ENCODE measurements at regions not wholly inside any gene's neighbourhood (a gene's known extent, or its start where the extent isn't known, plus 50 kb on each side); places are given as distances from the start of the nearest gene placed in this dataset.

DNA sequence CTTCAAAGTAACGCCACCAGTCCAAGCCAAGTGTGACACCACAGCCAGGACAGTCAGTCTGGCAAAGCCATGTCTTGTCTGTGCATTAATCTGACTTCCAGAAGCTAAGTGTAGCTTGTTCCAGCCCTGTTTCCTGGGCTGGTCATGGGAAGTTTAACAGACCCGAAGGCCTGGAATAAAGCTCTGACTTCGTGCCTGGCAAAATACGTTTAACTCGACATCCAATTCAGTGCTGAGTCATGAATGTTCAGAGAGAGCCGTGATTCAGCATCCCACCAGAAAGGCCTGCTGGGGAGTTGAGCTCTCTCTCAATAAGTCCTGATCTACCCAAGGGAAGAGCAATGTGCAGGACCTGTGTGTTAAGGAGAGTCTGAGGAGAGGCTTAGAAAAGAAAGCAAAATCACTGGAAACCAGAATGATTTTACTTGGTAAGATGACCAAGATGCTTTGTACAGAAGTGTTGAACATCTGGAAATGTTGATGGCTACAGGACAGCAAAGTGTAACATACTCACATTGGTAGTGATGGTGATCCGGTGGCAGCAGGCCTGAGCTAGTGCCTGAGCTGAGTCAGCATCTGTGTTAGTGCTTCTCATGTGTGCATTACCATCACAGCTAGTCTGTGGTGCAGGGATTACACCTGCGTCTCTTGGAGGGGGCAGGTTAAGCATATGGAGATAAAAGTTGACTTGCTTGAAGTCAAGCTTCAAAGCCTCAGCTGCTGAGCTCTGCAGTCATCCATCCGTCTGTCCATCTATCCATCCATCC lies 743.7 kb upstream of the HS6ST1 start:
- no peak for DNase-seq

DNA sequence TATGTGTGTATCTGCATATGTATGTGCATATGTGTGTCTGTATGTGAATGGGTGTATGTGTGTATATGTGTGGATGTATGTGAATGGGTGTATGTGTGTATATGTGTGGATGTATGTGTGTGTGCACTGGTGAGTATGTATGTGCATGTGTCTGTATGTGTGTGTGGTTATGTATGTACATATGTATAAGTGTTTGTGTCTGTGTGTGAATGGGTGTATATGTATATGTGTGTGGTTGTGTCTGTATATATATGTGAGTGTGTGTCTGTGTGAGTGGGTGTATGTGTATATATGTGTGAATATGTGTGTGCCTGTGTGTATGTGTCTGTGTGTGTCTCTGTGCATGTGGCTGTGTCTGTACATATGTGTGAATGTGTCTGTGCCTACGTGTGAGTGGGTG lies 748.4 kb upstream of the HS6ST1 start:
- no peak for DNase-seq

DNA sequence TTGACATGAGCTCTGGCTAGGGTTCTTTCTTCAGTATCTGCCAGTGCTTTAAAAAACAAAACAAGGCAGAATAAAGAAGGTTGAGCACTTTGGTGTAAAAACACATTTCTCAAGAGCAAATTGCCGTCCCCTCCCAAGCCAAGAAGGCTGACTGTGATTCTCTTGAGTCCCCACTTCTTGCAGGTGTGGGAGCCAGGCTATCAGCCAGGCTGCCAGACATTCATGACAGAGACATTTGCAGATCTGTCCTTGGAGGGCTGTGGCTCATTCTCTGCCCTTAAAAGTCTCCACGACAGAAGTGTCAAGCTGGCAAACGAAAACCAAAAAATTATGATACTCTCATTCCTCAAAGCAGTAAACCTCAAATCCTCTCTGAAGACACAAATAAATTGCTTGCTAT lies 749.3 kb upstream of the HS6ST1 start:
- DNase-seq, result no peak

DNA sequence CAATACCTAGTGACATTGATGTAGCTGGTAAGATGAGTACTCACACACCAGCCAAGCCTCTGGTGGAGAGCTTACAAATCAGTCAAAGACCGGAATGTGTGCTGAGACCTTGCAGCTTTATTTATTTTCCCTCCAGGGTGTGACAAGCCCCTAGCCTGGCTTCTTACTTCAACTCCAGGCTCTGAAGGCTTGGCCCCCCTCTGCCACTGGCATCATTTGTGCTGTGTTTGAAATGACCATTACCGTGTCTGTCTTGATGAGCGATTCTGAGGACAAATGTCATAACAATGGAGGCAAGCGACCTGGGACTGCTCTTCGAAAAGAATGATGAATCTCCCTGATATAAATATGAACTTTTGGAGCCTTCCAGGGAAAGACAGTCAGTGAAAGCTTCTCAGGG lies 749.9 kb upstream of the HS6ST1 start:
- no peak for DNase-seq

DNA sequence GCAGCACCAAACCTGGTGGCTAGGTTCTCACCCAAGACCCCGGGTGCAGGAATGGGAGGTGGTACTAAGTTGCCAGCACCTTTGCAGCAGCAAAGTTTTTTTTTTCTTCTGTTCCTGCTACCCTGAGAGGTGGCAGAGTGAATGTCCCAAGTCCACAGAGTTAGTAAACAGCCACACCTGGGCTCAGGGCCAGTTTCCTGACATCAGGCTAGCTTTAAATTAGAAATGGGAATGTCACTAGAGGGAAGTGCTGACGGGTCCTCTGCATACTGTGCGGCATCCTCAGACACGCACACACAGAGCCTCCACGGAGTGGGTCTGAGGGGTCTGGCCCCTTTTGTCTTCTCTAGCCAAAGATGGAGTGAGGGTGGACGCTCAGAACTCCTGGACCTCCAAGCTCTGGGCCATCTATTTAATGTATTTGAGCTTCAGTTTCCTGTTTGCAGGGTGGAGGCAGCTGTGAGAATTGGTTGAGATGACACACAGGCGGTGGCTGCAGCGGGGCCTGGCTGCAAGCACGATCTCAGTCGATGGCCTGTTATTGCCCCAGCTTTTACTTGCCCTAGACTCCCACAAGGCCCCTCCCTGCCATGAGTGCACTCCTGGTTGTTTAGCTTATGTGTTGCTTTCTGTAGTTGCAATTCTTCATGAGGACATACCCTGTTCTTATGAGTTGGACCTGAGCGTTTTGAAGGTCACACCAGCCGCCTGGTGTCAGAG lies 751.4 kb upstream of the HS6ST1 start:
- no peak for DNase-seq

DNA sequence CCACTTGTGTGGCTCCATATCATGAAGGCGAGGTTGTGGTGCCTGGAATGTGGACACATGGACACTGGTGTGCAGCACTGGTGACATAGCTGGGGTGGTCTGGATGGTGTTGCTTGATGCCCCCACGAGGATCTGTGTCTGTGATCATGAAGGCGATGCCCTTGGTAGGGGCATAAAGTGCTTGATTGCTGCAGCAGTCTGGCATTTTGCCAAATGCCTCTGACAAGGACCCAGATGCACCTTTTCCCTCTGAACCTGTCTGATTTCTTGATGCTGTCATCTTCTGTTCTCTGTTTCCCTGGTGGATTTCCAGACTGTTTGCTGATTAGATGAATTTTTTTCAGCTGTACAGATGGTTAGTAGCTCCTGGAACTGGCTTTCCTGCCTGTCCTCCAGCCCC lies 752.0 kb upstream of the HS6ST1 start:
- no peak for DNase-seq

GRCh38 chr2:129071531-129071930 lies 752.9 kb upstream of the HS6ST1 start:
- no peak for DNase-seq

DNA sequence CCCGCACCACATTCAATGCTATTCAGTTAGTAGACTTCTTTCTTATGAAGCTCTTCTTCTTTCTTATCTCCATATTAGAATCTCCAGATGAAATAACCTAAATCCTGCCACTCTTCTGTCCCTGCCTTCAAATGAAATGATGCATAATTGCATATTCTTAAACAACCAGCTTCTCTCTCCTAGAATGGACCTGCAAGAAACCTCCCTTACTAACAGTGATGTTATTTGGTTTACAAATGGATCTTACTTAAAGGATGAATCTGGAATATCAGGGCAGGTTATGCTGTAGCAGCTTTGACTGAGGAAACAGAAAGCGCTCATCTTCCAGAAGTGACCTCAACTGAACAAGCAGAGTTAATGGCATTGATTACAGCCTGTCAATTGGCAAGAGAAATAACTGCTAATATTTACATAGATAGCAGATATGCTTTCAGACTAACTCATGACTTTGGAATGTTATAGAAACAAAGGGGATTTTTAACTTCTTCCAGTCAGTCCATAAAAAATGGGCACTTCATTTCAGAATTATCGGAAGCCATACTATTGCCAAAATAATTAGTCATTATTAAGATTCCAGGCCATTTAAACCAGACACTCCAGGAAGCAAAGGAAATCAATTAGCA lies 755.7 kb upstream of the HS6ST1 start:
- no peak for DNase-seq

DNA sequence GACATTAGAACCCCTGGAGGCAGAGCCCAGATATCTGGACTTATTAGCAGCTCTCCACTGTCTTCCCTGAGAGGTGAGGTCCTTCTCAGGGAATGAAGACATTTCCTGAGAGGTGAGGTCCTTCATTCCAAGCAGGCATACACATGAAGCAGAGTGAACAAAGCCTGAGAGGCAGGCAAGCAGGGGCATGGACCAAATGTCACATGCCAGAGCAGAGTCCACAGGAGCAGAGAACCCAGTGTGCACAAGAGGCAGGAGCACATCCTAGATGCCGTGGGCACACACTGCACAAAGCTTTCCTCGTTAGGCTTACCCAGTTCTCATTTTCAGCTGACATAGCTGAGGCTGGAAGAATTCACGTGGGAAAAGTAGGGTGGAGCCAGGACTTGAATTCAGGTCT lies 759.9 kb upstream of the HS6ST1 start:
- no peak for DNase-seq

DNA sequence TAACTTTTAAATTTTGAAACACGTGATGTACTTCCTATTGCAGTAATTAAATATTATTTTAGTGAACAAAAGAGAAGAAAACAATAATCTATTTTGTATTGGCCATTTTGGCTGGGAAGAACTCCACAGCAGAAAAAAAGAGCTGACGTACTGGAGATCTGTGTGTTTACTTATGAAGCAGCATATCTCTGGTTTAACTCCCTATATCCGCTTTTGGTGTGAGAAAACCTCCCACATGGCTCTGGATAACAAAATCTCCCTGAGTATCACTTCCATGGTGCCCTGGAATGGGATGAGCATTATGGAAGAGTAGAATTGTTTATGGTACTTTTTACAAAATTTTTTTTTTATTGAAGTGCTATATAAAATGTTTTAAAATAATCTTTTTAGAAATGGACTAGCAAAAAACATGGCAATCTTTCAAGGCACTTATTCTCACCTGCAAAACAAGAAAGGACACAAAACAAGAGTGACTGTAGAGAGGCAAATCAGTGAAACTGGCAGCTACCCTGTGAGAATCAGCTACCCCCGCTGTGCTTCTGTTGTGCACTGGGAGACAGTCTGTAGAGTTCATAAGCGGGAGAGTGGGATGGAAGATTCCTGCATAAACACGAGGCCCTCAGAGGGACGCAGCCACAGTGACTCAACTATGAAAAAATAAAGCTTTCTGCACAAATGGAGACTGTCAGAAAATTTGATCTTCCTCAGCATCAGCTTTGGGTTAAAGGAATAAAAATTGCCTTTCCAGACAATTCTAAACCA lies 762.2 kb upstream of the HS6ST1 start:
- DNase-seq, result no peak

DNA sequence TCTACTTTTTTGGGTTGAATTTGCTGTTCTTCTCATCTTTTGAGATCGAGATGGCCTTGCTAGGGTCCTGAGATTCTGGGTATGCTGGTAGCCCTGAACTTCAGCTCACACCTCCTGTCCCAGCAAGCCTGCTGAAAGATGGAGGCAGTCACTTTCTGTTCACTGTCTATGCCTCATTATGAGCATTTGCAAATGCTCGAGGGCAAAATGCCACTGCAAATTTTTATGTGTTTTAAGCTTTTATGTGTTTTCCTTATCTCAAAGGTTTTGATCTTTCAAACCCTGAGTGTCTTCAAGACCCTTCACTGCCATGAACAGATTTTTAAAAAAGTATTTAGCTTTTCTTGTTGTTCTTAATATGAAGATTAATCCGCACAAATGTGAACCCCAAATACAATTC lies 766.7 kb upstream of the HS6ST1 start:
- no peak for DNase-seq

GRCh38 chr2:129087133-129087813 lies 768.6 kb upstream of the HS6ST1 start:
- DNase-seq, result no peak

GRCh38 chr2:129091620-129092019 lies 773.0 kb upstream of the HS6ST1 start:
- DNase-seq, result no peak

DNA sequence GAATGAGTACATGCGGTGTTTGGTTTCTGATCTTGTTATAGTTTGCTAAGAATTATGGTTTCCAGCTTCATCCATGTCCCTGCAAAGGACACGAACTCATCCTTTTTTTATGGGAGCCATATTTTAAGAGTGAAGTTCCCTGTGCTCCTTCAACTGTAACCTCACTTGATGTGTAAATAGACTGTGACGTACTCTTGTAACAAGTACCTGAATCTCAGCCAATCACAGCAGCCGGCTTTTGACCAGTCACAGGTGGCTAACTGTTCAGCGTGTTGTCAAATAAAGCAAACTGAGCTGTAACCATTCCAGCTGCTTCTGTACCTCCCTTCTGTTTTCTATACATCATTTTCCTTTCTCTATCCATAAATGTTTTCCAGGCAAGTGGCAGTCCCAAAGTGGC lies 774.3 kb upstream of the HS6ST1 start:
- DNase-seq, result no peak

- no peak for DNase-seq
Measured at GRCh38 chr2:129101186-129101585, 782.5 kb upstream of the HS6ST1 start.

GRCh38 chr2:129103936-129104878 lies 785.5 kb upstream of the HS6ST1 start:
- DNase-seq, result no peak

DNA sequence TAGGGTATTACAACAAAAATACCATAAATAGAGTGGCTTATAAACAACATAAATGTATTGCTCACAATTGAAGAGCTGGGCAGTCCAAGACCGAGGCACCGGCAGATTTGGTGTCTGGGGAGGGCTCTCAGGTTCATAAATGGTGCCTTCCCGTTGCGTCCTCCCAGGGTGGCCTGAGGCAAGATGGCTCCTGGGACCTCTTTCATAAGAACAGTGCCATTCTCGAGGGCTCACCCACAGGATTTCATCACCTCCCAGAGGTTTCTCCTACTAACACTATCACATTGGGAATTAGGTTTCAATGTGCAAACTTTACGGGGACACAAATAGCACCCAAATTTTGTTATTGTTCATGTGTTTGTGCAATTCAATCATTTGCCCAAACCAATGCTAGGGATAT lies 793.5 kb upstream of the HS6ST1 start:
- no peak for DNase-seq

DNA sequence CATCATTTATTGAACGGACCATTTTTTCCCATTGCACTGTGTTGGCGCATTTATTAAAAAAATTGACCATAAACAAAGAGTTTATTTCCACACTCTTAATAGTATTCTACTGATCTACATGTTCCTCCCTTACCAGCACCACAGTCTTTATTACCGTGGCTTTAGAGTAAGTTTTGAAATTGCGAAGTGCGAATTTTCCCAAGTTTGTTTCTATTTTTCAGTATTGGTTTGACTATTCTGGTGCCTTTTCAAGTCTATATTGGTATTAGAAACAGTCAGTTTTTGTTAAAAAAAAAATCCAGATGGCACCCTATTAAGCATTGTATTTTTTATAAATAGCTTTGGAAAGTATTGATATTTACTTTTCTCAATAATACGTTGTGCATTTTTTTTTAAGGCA lies 795.1 kb upstream of the HS6ST1 start:
- no peak for DNase-seq

GRCh38 chr2:129117434-129117833 lies 798.8 kb upstream of the HS6ST1 start:
- DNase-seq, result no peak

DNA sequence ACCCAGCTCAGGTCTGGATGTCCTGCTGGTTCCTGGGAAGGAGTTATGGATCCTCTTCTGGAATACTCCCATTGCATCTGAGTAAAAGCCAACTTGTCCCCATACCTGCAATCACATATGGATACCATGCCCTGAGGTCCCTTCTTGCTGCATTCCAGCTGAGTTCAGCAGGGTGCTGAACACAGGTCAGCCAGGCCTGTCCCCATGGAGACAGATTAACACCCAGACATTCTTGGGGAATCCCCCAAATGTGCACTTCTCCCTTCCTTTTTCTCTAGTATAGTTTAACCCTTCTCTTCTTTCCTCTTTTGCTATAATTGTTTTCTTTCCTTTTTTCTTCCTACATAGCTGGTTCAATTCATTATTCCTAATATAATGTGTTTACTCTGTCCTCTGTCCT lies 799.6 kb upstream of the HS6ST1 start:
- DNase-seq, result no peak

- no peak for DNase-seq
Measured at GRCh38 chr2:129129087-129129486, 810.4 kb upstream of the HS6ST1 start.

Data from activated CD4-positive, CD25-positive, alpha-beta regulatory T cell (primary cell).